ENCODE measurements at regions not wholly inside any gene's neighbourhood (a gene's known extent, or its start where the extent isn't known, plus 50 kb on each side); places are given as distances from the start of the nearest gene placed in this dataset.

DNA sequence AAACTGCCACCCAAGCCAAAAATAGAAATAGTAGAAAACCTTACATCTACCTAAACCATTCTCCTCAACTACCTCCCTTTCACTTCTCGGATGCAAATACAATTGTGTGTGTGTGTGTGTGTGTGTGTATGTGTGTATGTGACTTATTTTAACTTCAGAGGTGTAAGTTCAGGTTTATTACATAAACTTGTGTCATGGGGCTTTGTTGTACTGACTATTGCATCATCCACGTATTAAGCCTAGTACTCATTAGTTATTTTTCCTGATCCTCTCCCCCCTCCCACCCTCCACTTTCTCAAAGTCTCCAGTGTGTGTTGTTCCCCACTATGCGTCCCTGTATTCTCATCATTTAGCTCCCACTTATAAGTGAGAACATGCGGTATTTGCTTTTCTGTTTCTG lies 592.5 kb upstream of the ATP2B1 start:
- intact Hi-C loops (cut with micrococcal nuclease; ENCODE audit: unreplicated experiment), result no loop called here
- no peak overlapping the region for H3K4me2 ChIP-seq (ENCODE audit: control insufficient read depth, insufficient read depth)
- H3K79me2 ChIP-seq (ENCODE audit: control insufficient read depth, insufficient read depth, low read length), result no peaks in the 10 kb centered on the region
- no peaks in the 10 kb centered on the region for H4K20me1 ChIP-seq (ENCODE audit: control insufficient read depth, insufficient read depth)
- H3K9ac ChIP-seq (ENCODE audit: control insufficient read depth, insufficient read depth, low read length), result no peak overlapping the region
- H2AFZ ChIP-seq (ENCODE audit: control insufficient read depth, low read depth, low read length), result no peak overlapping the region
- ATAC-seq, result no peak
- no peaks in the 10 kb centered on the region for H3K27me3 ChIP-seq (replicated peaks in 1 of 2; ENCODE audit: control insufficient read depth in 2 of 2, insufficient read depth in 2 of 2, low read length in 1 of 2)
- no peaks in the 10 kb centered on the region for H3K36me3 ChIP-seq (ENCODE audit: control insufficient read depth in 2 of 2, insufficient read depth in 2 of 2, low read length in 1 of 2)
- BruUV-seq (replicated peaks), result no TSS peak
- H3K27ac ChIP-seq (ENCODE audit: control insufficient read depth, insufficient read depth), result no peak overlapping the region
- 78% methylated on average over 4 of the region's 4 CpGs for WGBS (ENCODE audit: insufficient coverage, insufficient replicate concordance, low lambda C conversion rate, missing lambda C conversion rate)
- DNase-seq (ENCODE audit: low read depth, low spot score), result no peak
- no peaks in the 10 kb centered on the region; the same call in 2 of the 3 replicates for H3K9me3 ChIP-seq (replicated peaks; ENCODE audit: control insufficient read depth, insufficient read depth, low read length)
- CTCF ChIA-PET, result interaction anchor here (0.9 to 1.2 kb wide), 2 partner anchors 28 to 48 kb away, joined by 3 to 5 read pairs; no protein-coding TSS in a partner anchor
- in situ Hi-C loops (cut with MboI), result no loop called here
- TF ChIP-seq CEBPB (IDR thresholded peaks at IDR 0.05; ENCODE audit: borderline replicate concordance in 1 of 2, low read depth in 2 of 2, low read length in 2 of 2) (peak in 1 of 2 experiments; percentile 7; a peak in 1 of 4 replicates), RCOR1 (conservative IDR thresholded peaks at IDR 0.05; ENCODE audit: low read depth, low read length) (no peak)
- H3K4me1 ChIP-seq (ENCODE audit: control insufficient read depth, insufficient read depth, low read length), result peaks cover 5% of the 10 kb centered on the region
- POLR2A ChIA-PET, result no interaction called here
- SMC1A ChIA-PET (ENCODE audit: uncharacterized antibody, unreplicated experiment), result interaction anchor here (1.2 to 1.5 kb wide), 2 partner anchors 58 to 107 kb away, joined by 3 read pairs; no protein-coding TSS in a partner anchor
- H3K4me3 ChIP-seq, result no peak overlapping the region
- RAD21 ChIA-PET (ENCODE audit: unreplicated experiment), result interaction anchor here (0.7 kb wide), 1 partner anchor 101 kb away, joined by 3 read pairs; no protein-coding TSS in a partner anchor
- no peak for FAIRE-seq

DNA sequence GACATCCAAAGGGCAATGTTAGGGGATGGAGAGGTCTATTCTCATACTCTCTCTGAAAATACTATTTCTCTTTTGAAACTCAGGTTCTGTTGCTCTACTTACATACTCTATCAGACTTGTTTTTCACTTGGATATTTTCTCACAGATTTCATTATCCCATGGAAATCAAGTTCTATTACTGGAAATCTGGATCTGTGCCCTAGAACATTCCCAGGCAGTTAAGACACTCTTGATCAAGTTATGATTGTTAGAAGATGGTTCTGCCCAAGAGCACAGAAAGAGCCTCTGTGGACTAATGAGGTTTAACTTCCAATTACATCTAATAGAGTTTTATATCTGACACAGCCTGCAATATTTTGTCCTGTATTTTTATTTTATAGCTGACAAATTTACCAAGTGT lies 591.0 kb upstream of the ATP2B1 start:
- Histone ChIP-seq H3K79me2 (ENCODE audit: control insufficient read depth, insufficient read depth, low read length) (no peaks in the 10 kb centered on the region), H3K27ac (ENCODE audit: control insufficient read depth, insufficient read depth) (no peak overlapping the region), H3K27me3 (replicated peaks in 1 of 2; ENCODE audit: control insufficient read depth in 2 of 2, insufficient read depth in 2 of 2, low read length in 1 of 2) (no peaks in the 10 kb centered on the region; a peak in 1 of 4 replicates), H4K20me1 (ENCODE audit: control insufficient read depth, insufficient read depth) (no peaks in the 10 kb centered on the region), H3K36me3 (ENCODE audit: control insufficient read depth in 2 of 2, insufficient read depth in 2 of 2, low read length in 1 of 2) (no peaks in the 10 kb centered on the region), H3K9ac (ENCODE audit: control insufficient read depth, insufficient read depth, low read length) (no peak overlapping the region), H3K9me3 (replicated peaks; ENCODE audit: control insufficient read depth, insufficient read depth, low read length) (no peaks in the 10 kb centered on the region; the same call in 2 of the 3 replicates), H3K4me1 (ENCODE audit: control insufficient read depth, insufficient read depth, low read length) (peaks cover 5% of the 10 kb centered on the region), H3K4me3 (no peak overlapping the region), H2AFZ (ENCODE audit: control insufficient read depth, low read depth, low read length) (no peak overlapping the region; the same call in 1 of the 2 replicates), H3K4me2 (ENCODE audit: control insufficient read depth, insufficient read depth) (no peak overlapping the region; the same call in 1 of the 2 replicates)
- in situ Hi-C loops (cut with MboI) (no loop called here), intact Hi-C loops (cut with micrococcal nuclease; ENCODE audit: unreplicated experiment) (no loop called here)
- no peak for FAIRE-seq
- ATAC-seq, result no peak
- CTCF ChIA-PET, result no interaction called here
- no peak for TF ChIP-seq SREBF1 (IDR thresholded peaks at IDR 0.05; ENCODE audit: low read length)
- no peak for TF ChIP-seq SMAD1 (IDR thresholded peaks at IDR 0.05; ENCODE audit: low read depth, partially characterized antibody)
- TF ChIP-seq CBX3 (IDR thresholded peaks at IDR 0.05; ENCODE audit: borderline replicate concordance, low read depth), result no peak
- TF ChIP-seq, protein P1, sequence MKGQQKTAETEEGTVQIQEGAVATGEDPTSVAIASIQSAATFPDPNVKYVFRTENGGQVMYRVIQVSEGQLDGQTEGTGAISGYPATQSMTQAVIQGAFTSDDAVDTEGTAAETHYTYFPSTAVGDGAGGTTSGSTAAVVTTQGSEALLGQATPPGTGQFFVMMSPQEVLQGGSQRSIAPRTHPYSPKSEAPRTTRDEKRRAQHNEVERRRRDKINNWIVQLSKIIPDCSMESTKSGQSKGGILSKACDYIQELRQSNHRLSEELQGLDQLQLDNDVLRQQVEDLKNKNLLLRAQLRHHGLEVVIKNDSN (IDR thresholded peaks at IDR 0.05; ENCODE audit: borderline replicate concordance, extremely low read length, insufficient read depth, low read depth, low read length), result no peak
- no peak for TF ChIP-seq ZNF207 (IDR thresholded peaks at IDR 0.05; ENCODE audit: borderline replicate concordance)
- TF ChIP-seq CEBPB (IDR thresholded peaks at IDR 0.05; ENCODE audit: borderline replicate concordance in 1 of 2, low read depth in 2 of 2, low read length in 2 of 2), result no peak
- no peak for TF ChIP-seq LARP7 (IDR thresholded peaks at IDR 0.05)
- no peak for TF ChIP-seq KLF5 (IDR thresholded peaks at IDR 0.05; ENCODE audit: partially characterized antibody)
- TF ChIP-seq CHD2 (IDR thresholded peaks at IDR 0.05; ENCODE audit: borderline replicate concordance, low read depth, low read length), result no peak
- TF ChIP-seq, protein P2, sequence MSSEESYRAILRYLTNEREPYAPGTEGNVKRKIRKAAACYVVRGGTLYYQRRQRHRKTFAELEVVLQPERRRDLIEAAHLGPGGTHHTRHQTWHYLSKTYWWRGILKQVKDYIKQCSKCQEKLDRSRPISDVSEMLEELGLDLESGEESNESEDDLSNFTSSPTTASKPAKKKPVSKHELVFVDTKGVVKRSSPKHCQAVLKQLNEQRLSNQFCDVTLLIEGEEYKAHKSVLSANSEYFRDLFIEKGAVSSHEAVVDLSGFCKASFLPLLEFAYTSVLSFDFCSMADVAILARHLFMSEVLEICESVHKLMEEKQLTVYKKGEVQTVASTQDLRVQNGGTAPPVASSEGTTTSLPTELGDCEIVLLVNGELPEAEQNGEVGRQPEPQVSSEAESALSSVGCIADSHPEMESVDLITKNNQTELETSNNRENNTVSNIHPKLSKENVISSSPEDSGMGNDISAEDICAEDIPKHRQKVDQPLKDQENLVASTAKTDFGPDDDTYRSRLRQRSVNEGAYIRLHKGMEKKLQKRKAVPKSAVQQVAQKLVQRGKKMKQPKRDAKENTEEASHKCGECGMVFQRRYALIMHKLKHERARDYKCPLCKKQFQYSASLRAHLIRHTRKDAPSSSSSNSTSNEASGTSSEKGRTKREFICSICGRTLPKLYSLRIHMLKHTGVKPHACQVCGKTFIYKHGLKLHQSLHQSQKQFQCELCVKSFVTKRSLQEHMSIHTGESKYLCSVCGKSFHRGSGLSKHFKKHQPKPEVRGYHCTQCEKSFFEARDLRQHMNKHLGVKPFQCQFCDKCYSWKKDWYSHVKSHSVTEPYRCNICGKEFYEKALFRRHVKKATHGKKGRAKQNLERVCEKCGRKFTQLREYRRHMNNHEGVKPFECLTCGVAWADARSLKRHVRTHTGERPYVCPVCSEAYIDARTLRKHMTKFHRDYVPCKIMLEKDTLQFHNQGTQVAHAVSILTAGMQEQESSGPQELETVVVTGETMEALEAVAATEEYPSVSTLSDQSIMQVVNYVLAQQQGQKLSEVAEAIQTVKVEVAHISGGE (CRISPR knock-in tag; IDR thresholded peaks at IDR 0.05), result no peak
- TF ChIP-seq DPF2 (IDR thresholded peaks at IDR 0.05), result no peak
- TF ChIP-seq MYC (IDR thresholded peaks at IDR 0.05; ENCODE audit: insufficient read depth, insufficient read length, insufficient replicate concordance, low read length, severe bottlenecking), result no peak
- POLR2A ChIA-PET, result no interaction called here
- DNase-seq (ENCODE audit: low read depth, low spot score), result no peak
- SMC1A ChIA-PET (ENCODE audit: uncharacterized antibody, unreplicated experiment), result interaction anchor here (0.7 to 1.4 kb wide), 5 partner anchors 12 to 636 kb away, joined by 3 to 4 read pairs (median 3); no protein-coding TSS in a partner anchor
- BruUV-seq (replicated peaks), result no TSS peak
- RAD21 ChIA-PET (ENCODE audit: unreplicated experiment), result no interaction called here

Data from GM12878 (cell line).